SK-N-MC (cell line): ENCODE measurements at regions not wholly inside any gene's neighbourhood (a gene's known extent, or its start where the extent isn't known, plus 50 kb on each side); places are given as distances from the start of the nearest gene placed in this dataset.

Experiments
- FOXP2 ChIP-seq: optimal IDR thresholded peaks from 2 replicates; pipeline ENCODE3; 2011; ENCODE audit warnings: mild to moderate bottlenecking, moderate library complexity; ENCODE audit not compliant: insufficient read depth; ENCODE audit errors: extremely low read length, control extremely low read depth
- POLR2AphosphoS5 ChIP-seq: IDR thresholded peaks from 2 replicates; pipeline ENCODE4 v1.6.1; 2012; ENCODE audit warnings: mild to moderate bottlenecking, low read depth, low read length, borderline replicate concordance

- TF ChIP-seq POLR2AphosphoS5 (no peak), FOXP2 (no peak)
These were observed 177.4 kb downstream of the SQOR start for GRCh38 chr15:45812200-45812599.
